UCSD-AML1 (cell line): ENCODE measurements at regions not wholly inside any gene's neighbourhood (a gene's known extent, or its start where the extent isn't known, plus 50 kb on each side); places are given as distances from the start of the nearest gene placed in this dataset.
"Not testable (repeated sequence)": the region's sequence is repeated elsewhere in the genome, so short reads cannot be mapped to it uniquely, and the experiment has no call there.

ENCODE experiments used
- DNase-seq: peaks from one replicate; lab custom pipeline; 2025; ENCODE audit not compliant: unreplicated experiment; lab: John Stamatoyannopoulos, UW

DNA sequence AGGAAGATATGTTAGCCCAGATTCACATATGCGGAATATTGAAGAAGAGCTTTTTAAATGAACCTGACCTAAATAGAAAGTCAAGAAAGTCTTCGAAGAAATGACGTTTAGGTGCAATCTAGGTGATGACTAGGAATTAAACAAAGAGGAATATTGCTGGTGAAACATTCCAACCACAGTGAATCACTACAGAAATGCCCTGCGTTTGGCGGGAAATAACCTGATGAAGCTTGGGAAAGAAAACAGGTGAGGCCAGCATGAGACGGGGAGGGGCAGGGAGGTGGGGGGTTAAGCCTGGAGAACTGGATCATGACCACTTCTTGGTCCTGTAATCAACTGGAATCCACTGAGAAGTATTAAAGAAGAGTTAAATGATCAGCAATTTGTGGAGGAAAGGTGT is 299.4 kb upstream of the VSTM2A start:
- DNase-seq: no peak

DNA sequence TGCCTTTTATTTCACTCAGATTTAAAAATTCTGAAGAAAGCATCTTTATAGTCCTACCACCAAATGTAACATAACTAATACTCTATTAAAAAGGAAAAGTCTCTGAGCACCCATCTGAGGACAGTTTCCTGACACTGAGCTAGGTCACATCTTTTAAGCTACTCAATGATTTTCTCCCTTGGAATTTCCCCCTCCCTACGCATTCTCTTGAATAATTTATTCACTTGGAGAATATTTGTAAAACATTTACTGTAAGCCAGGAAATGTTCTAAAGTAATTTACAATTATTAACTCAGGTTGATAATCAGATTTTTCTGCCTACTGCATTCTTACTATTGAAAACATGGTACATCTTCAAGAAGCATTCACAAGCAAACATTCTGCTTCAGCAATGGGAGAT is 297.2 kb upstream of the VSTM2A start:
- DNase-seq: no peak

DNA sequence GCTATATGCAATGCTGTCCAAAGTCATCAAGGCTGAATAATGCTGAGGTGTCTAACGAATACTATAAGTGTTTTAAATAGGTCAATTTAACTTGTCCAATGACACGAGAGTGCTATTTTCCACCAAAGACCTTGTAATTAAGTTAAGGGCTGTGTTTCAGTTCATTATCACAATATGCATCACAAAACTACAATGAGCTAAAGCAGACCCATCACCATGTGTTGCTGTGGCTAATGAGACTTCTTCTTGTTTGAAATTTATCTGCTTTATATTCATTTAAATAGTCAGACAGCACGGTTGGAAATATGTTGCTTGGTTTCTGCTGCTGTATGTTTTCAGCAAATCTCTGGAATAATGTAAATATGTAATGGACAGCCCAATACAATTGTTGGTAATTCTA is 292.5 kb upstream of the VSTM2A start:
- no peak for DNase-seq

DNA sequence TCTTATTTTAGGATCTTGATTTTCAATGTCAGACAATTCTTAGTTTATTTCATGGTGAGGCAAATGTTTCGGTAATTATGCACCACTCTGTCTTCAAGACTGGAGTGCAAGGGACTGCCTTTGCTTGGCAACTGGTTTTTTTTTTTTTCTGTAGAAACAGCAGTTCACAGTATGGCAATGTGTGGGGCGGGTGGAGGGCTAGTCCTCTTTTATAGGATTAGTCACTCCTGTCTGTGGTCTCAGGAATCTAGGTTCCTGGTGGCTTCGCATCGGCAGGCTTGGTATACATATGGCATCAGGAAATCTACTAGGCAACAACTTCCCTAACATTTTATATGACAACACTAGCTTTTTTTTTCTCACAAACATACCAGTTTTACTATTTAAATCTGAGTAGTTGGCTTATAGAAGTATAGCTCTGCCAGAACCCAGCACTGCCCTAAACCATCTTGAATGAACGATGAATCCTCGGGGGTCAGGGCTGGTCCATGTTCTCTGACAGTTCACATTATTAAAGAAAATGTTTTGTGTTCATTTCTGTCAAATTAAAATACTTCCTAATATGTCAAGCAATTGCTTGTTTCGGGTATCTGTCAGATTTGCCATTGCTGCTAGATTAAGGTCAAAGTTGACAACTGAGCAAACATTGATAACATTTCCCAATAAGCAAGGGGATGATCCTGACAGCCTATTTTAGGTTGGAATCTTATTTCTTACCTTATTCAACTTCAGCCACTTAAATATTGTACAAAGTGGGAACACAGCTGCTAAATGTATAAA is 289.7 kb upstream of the VSTM2A start:
- DNase-seq: no peak

DNA sequence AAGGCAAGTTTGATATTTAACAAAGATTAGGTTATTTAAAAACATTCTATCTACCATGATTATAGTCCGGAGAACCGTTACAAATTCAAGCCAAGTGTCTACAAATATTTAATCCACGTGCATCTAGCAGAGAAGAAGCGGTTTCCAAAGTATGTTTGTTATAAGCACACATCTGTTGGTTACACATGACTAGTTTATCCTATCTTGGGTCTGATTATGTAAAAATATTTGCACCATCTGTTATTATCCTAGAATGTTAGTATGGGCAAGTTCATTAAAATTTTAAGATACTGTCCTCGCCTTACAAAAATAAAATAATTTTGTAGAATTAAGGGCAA is 289.2 kb upstream of the VSTM2A start:
- DNase-seq: no peak

DNA sequence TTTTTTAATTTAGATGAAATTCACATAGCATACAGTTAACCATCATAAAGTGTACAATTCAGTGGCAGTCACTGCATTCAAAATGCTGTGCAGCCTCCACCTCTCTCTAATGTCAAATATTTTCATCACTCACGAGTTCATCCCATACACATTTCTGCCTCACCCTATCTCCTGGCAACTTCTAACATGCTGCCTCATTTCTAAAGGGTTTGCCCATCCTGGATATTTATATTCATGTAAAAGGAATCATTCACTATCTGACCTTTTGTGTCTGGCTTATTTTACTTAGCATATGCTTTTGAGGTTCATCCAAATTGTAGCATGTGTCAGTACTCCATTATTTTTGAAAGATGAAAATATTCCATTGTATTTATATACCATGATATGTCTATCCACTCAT is 286.9 kb upstream of the VSTM2A start:
- DNase-seq: no peak

DNA sequence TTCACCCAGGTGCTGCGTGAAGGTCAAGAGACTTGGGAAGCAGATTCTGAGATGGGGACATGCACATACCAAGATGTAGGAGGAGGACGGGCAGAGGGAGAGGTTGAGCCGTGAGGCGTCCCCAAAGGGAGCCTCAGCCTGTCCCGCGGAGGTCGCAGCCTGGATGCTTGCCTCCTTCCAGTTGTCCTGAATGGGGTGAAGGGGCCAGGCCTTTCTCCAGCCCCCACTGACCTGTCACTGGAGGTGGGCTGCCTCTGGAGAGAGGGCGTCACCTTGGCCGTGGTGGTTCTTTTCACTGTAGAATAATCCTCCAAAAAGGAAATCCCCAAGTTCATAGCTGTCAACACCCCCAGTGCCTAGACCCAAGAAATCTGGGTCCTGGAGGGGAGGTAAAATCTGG is 283.0 kb upstream of the VSTM2A start:
- no peak for DNase-seq

DNA sequence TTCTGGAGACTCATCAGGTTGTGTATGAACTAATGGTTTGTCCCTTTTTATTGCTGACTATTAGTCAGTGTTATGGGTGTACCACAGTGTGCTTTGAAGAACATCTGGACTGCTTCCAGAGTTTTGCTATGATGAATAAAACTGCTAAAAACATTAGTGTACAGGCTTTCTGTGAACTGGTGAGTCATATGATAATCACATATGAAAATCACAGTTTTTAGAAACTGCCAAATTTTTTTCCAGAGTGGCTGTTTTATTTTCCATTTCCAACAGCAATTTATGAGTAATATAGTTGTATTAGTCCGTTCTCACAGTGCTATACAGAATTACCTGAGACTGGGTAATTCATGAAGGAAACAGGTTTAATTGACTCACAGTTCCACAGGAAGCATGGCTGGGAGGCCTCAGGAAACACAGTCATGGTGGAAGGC is 281.2 kb upstream of the VSTM2A start:
- no peak for DNase-seq

DNA sequence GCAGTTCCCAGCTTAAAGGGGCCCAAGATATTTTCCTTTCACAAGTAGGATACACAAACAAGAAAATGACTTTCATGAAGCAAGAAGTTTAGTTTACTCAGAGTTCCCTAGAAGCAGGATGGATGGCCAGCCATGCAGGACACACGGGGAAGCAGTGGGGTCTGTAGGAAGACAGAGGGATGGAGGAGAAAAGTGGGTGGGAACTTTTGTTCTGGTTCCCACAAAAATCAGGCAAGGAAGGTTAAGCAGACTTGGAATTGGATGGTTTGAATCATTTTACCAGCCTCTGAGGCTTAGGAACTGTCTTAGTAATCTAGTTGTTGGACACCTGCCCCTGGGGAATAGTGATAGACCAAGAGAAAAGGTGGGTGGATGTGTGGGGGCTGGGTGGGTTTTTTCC is 263.3 kb upstream of the VSTM2A start:
- DNase-seq: no peak

DNA sequence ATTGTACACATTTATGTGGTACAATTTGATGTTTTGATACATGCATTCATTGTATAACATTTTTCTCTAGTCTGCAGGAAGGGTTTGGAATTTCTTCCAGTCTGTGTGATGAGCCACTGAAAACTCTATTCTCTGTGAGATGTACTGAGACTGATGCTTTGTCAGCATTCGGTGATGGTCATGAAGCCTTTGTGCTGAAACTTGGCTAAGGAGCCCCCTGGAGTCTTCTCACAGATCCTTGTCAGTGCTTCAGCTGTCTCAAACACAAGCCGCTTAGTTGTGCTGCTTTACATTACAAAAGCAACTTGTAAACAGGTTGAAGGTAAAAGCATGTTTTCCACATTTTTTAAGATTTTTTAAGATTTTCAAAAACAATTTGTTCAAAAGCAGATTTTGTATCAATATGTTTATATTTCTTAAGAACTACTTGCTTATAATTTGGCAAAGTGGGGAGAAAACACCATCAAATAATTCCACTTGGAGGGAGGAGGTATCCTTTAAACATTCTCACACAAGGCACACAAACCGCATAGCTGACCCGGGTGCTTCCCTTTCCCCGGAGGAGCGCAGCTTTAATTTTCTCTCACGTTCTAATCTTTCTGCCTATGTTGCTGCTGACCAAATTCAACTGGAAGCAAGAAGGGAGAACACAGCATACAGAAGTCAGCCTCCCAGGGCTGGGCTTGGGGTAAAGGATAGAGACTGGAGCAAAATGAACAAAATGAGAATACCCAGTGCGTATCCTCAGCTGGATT is 249.8 kb upstream of the VSTM2A start:
- DNase-seq: no peak

DNA sequence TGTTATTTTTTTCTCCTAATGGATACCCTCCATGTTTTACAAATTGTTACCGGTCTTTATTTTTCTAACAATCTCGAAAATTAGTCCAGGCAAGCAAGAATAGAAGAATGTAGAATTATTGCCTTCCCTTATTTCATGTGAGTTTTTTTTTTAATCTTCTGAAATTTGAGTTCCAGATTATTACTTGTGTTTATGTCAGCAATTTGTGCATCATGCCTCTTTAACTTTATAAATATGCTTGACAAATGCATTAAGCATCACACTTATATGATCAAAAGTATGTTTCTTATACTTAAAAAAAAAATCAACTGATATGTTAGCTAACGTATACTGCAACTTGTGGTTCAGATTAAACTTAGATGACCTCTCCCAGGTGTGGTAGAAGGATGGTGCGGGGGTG is 242.7 kb upstream of the VSTM2A start:
- DNase-seq: no peak

DNA sequence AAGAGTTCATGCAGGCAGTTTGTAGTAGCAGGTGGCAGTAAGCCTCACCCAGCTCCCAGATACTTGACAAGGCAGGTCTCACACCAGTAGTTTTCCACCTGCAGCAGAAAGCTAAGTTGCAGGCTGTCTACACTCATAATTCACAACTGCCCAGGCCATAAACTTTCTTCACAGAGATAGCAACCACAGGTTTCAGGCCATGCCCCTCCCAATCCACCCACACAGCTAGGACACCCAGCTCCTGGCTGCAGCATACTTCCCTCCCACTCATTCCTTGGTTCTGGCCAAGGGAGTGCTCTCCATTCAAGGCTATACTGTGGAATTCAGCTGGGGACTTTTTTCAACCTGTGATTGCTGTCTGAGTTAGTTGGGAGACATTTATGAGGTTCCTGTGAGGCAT is 226.2 kb upstream of the VSTM2A start:
- DNase-seq: not testable (repeated sequence)

DNA sequence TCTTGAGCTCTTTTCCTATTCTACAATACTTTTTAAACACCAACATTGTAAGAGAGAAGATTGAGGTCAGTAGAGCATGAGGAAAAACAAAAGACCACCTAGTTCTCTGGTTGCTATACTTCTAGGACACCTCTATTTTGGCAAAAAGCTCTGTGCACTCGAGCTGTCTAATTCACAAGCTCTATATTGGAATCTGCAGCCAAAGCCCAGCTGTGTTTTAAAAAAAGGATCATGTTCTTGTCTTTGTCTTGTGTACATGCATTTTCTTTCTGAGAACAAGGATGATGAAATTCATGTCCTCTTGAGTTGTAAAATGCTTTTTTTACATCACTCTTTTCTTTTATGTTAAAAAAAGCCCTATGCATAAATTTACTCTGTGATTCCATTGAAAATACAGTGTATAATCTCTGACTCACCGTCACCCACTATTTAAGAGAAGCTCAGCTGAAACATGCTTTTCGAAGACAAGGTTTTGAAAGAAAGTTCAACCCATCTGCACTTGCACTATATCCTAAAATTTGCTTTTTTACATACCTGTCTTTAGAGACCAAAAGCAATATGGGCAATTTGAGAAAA is 215.5 kb upstream of the VSTM2A start:
- DNase-seq: no peak

DNA sequence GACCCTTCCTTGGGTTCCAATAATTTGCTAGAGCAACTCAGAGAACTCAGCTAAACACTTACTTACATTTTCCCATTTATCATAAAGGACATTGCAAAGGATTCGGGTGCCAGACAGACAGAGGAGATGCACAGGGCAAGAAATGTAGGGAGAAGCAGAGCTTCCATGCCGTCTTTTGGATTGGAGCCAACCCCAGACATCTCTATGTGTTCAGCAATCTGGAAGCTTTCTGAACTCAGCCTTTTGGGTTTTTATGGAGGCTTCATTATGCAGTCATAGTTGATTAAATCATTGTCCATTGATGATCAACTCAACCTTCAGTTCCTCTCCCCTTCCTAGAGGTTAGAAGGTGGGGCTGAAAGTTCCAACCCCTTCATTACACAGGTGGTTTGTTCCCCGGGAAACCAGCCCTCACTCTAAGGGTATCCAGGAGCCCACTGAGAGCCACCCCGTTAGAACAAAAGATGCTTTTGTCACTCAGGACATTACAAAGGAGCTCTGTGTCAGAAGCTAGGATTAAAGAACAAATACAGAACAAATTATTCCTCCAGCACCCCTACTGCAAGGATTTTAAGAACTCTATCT is 211.9 kb upstream of the VSTM2A start:
- DNase-seq: no peak

DNA sequence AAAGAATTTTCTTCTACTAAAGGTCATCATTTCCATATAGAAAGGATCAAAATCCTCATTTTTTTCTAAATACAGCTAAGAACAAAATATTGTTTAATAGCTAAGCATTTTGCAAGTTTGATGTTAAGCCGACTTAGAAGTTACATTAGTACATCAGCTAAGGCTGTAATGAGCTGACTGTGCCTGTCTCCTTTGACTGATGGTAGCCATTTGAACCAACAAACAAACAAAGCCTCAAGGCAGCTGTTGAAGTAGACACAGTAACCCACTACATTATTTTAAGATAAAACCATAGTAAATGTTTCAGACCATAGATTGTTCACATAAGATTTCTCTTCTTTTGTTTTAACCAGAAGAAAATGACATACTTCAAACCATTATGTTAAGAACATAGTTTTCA is 210.9 kb upstream of the VSTM2A start:
- DNase-seq: no peak

DNA sequence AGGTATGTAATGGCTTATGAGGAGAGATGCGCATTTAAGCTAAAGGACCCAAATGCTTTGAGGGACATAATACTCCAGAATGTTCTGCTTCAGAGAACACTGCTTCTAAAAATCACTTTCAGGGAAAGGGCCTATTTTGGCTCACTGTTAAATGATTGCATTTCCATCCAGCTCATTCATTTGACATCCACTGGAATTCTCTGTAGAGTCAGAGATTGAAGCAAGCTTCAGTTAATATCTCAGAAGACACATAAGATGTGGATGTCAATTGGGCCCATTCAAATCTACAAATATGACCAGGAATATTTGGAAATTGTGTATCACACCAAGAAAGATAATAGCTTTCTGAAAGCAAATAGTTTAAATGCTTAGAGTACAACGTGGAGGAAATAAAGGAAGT is 209.9 kb upstream of the VSTM2A start:
- DNase-seq: no peak

DNA sequence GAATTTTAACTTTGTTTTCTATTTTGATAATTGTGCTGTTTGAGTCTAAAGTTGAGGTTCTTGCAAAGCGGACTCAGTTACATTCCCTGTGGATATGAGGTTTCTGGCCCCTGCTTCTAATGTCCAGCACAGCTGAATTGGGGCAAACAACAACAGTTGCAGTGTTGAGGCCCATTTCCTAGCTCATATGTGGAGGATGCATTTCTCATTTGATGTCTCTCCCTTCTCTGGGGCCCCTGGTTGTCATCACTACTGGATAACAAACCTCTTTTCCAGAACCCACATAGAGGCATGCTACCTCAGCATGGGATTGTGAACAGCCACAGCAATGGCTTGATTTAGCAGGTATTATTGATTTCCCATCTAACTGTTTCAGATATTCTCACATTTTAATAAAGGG is 208.2 kb upstream of the VSTM2A start:
- no peak for DNase-seq

DNA sequence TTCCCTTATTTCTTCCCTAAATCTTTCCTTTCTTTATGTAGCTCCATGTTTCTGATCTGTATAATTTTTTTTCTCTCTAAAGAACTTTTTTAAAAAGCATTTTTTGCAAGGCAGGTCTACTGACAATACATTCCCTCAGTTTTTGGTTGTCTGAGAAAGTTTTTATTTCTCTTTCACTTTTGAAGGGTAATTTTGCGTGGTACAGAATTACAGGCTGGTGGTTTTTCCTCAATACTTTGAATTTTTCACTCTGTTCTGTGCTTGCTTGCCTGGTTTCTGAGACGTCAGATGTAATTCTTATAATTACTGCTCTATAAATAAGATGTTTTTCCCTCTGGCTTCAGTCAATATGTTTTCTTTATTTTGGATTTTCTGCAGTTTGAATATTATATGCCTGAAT is 205.4 kb upstream of the VSTM2A start:
- no peak for DNase-seq

DNA sequence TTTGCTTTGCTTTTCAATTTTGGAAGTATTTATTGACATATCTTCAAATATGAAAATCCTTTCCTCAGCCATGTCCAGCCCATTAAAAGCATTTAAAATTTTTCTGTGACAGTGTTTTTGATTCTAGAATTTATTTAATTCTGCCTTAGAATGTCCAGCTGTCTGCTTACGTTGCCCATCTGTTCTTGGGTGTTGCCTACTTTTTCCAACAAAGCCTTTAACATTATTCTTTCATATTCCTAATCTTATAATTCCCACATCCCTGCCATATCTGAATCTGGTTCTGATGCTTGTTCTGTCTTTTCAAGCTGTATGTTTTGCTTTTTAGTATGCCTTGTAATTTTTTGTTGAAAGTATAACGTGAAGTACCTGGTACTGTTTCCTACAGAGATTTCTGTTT is 204.7 kb upstream of the VSTM2A start:
- DNase-seq: no peak

DNA sequence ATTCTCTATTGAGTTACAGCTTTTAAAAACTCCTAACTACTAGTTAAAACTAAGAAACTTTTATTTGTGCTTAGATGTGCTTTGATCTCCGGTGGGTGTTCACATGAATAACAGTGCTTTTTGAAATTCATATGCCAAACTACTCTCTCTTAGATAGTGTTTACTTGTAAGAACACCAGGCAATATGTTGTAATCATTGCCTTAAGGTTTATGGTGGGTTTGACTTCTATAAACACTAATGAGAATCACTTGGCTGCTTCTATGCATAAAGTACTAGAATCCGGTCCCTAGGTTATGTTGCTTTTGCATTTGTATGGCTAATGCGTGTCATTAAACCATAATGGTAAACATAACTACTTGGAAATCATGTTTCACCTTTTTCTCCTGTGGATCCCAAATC is 203.9 kb upstream of the VSTM2A start:
- DNase-seq: no peak

DNA sequence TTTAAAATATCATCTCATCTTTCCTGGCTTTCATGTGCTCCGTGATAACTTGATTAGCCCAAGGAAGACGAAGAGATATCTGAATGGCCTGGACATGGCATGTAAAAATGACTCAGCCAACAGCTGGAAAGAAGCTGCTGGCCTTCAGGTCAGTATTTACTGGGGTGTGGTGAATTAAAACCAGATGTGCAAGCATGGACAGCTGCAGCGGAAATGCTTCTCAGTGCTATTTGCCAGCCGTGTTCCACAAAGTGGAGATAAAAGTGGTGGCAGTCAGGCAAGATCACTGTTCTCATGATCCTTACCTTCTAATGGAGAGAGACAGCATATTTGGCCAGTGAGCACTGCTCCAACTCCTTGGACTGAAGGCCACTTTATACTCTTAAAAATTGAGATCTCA is 203.1 kb upstream of the VSTM2A start:
- no peak for DNase-seq

DNA sequence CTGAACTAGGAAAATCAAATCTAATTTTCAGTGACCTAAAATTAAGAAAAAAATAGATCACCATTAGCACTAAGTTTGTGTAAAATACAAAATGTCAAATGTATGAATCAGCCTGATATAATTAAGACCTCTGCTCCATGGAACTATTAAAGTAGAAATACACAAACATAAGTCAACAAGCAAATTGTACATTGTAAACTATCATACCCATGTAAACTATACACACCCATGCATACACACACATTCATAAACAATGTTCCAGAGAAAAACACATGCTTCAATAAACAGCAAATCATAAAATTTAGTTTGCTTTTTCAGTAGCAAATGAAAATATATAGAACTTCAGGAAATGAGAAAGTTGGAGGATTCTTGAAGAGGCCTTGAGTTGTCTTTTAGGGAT is 199.7 kb upstream of the VSTM2A start:
- no peak for DNase-seq
